Nephron (organoid): ENCODE measurements at regions not wholly inside any gene's neighbourhood (a gene's known extent, or its start where the extent isn't known, plus 50 kb on each side); places are given as distances from the start of the nearest gene placed in this dataset.

Source experiments
- H3K27ac Mint-ChIP-seq, 3 experiments: 2 replicates each; pipeline ENCODE4 v1.8.0; 2020; ENCODE audit warnings: mixed read lengths in 3 of 3, mild to moderate bottlenecking in 2 of 3, moderate library complexity in 1 of 3
- H3K27me3 Mint-ChIP-seq: 2 replicates; pipeline ENCODE4 v1.8.0; 2021; ENCODE audit warnings: low read depth, mild to moderate bottlenecking, moderate library complexity, mixed read lengths
- H3K36me3 Mint-ChIP-seq: 2 replicates; pipeline ENCODE4 v1.8.0; 2020; ENCODE audit warnings: low read depth, mixed read lengths
- H3K4me1 Mint-ChIP-seq: 2 replicates; pipeline ENCODE4 v1.8.0; 2020; ENCODE audit warnings: mixed read lengths
- H3K4me3 Mint-ChIP-seq, 3 experiments: 2 replicates each; pipeline ENCODE4 v1.8.0; 2020; ENCODE audit warnings: mild to moderate bottlenecking in 3 of 3, mixed read lengths in 3 of 3, moderate library complexity in 2 of 3
- H3K9me3 Mint-ChIP-seq: 2 replicates; pipeline ENCODE4 v1.8.0; 2020; ENCODE audit warnings: mixed read lengths
- TF ChIP-seq, protein P1 (sequence below), 3 experiments: fragments of 200-600 bp; sonication (generic); IDR thresholded peaks; one replicate each; pipeline ENCODE4 v1.5.0; 2021; ENCODE audit warnings: antibody characterized with exemption in 3 of 3; ENCODE audit not compliant: unreplicated experiment in 3 of 3

- H3K9me3 Mint-ChIP-seq: no peaks in the 10 kb centered on the region
- no peak overlapping the region for H3K4me3 Mint-ChIP-seq
- H3K4me1 Mint-ChIP-seq: no peaks in the 10 kb centered on the region
- no peak overlapping the region for H3K27ac Mint-ChIP-seq
- no peaks in the 10 kb centered on the region for H3K27me3 Mint-ChIP-seq
- TF ChIP-seq, protein P1, sequence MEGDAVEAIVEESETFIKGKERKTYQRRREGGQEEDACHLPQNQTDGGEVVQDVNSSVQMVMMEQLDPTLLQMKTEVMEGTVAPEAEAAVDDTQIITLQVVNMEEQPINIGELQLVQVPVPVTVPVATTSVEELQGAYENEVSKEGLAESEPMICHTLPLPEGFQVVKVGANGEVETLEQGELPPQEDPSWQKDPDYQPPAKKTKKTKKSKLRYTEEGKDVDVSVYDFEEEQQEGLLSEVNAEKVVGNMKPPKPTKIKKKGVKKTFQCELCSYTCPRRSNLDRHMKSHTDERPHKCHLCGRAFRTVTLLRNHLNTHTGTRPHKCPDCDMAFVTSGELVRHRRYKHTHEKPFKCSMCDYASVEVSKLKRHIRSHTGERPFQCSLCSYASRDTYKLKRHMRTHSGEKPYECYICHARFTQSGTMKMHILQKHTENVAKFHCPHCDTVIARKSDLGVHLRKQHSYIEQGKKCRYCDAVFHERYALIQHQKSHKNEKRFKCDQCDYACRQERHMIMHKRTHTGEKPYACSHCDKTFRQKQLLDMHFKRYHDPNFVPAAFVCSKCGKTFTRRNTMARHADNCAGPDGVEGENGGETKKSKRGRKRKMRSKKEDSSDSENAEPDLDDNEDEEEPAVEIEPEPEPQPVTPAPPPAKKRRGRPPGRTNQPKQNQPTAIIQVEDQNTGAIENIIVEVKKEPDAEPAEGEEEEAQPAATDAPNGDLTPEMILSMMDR (IDR thresholded peaks at IDR 0.05; ENCODE audit: unreplicated experiment in 3 of 3): no peak
- H3K36me3 Mint-ChIP-seq: no peaks in the 10 kb centered on the region
Observed at GRCh38 chr21:19171585-19171984, 768.0 kb upstream of the TMPRSS15 start.

- Mint-ChIP-seq H3K27me3 (no peaks in the 10 kb centered on the region), H3K27ac (no peak overlapping the region), H3K9me3 (no peaks in the 10 kb centered on the region), H3K4me1 (no peaks in the 10 kb centered on the region), H3K4me3 (no peak overlapping the region), H3K36me3 (no peaks in the 10 kb centered on the region)
- TF ChIP-seq, protein P1 (IDR thresholded peaks at IDR 0.05; ENCODE audit: unreplicated experiment in 3 of 3): no peak
Observed at GRCh38 chr21:19181604-19182140, 778.1 kb upstream of the TMPRSS15 start.

- H3K4me3 Mint-ChIP-seq: no peak overlapping the region
- TF ChIP-seq, protein P1 (IDR thresholded peaks at IDR 0.05; ENCODE audit: unreplicated experiment in 3 of 3): no peak
- H3K27me3 Mint-ChIP-seq: no peaks in the 10 kb centered on the region
- peaks cover 5% of the 10 kb centered on the region for H3K9me3 Mint-ChIP-seq
- H3K36me3 Mint-ChIP-seq: no peaks in the 10 kb centered on the region
- peak overlapping the region in 2 of 3 experiments; percentile 36 to 69 for H3K27ac Mint-ChIP-seq
- no peaks in the 10 kb centered on the region for H3K4me1 Mint-ChIP-seq
Observed at GRCh38 chr21:19197950-19198349, 794.4 kb upstream of the TMPRSS15 start.

- H3K36me3 Mint-ChIP-seq: no peaks in the 10 kb centered on the region
- peak overlapping the region in 1 of 3 experiments; percentile 90 for H3K27ac Mint-ChIP-seq
- H3K4me1 Mint-ChIP-seq: no peaks in the 10 kb centered on the region
- H3K4me3 Mint-ChIP-seq: no peak overlapping the region
- peaks cover 5% of the 10 kb centered on the region for H3K9me3 Mint-ChIP-seq
- H3K27me3 Mint-ChIP-seq: no peaks in the 10 kb centered on the region
- TF ChIP-seq, protein P1 (IDR thresholded peaks at IDR 0.05; ENCODE audit: unreplicated experiment in 3 of 3): no peak
Observed at GRCh38 chr21:19198801-19199200, 795.2 kb upstream of the TMPRSS15 start.

DNA sequence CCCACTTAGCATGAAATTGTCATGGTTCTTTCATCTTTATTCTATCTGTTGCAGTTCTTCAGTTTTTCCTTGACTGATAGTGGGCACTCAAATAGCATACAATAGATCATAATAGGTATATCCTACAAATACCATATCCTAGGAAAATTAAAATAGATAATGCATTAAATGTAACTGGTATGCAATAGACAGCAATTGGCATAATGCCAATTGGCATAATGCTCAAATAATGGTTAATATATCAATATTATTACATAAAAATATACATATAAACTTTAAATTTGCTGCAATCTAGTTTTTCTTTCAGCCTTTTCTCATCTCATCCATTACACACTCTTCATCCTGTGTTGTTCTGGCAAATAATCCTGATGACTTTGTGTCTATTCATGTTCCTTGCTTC, 814.6 kb upstream of the TMPRSS15 start:
- Mint-ChIP-seq H3K27me3 (no peaks in the 10 kb centered on the region), H3K9me3 (no peaks in the 10 kb centered on the region), H3K4me3 (no peak overlapping the region), H3K36me3 (no peaks in the 10 kb centered on the region), H3K4me1 (no peaks in the 10 kb centered on the region), H3K27ac (no peak overlapping the region)
- TF ChIP-seq, protein P1 (IDR thresholded peaks at IDR 0.05; ENCODE audit: unreplicated experiment in 3 of 3): no peak

- no peaks in the 10 kb centered on the region for H3K27me3 Mint-ChIP-seq
- TF ChIP-seq, protein P1 (IDR thresholded peaks at IDR 0.05; ENCODE audit: unreplicated experiment in 3 of 3): no peak
- H3K27ac Mint-ChIP-seq: no peak overlapping the region
- H3K4me1 Mint-ChIP-seq: no peaks in the 10 kb centered on the region
- H3K4me3 Mint-ChIP-seq: no peak overlapping the region
- no peaks in the 10 kb centered on the region for H3K36me3 Mint-ChIP-seq
- no peaks in the 10 kb centered on the region for H3K9me3 Mint-ChIP-seq
Observed at GRCh38 chr21:19224090-19224489, 820.5 kb upstream of the TMPRSS15 start.
